ENCODE measurements at regions not wholly inside any gene's neighbourhood (a gene's known extent, or its start where the extent isn't known, plus 50 kb on each side); places are given as distances from the start of the nearest gene placed in this dataset.

DNA sequence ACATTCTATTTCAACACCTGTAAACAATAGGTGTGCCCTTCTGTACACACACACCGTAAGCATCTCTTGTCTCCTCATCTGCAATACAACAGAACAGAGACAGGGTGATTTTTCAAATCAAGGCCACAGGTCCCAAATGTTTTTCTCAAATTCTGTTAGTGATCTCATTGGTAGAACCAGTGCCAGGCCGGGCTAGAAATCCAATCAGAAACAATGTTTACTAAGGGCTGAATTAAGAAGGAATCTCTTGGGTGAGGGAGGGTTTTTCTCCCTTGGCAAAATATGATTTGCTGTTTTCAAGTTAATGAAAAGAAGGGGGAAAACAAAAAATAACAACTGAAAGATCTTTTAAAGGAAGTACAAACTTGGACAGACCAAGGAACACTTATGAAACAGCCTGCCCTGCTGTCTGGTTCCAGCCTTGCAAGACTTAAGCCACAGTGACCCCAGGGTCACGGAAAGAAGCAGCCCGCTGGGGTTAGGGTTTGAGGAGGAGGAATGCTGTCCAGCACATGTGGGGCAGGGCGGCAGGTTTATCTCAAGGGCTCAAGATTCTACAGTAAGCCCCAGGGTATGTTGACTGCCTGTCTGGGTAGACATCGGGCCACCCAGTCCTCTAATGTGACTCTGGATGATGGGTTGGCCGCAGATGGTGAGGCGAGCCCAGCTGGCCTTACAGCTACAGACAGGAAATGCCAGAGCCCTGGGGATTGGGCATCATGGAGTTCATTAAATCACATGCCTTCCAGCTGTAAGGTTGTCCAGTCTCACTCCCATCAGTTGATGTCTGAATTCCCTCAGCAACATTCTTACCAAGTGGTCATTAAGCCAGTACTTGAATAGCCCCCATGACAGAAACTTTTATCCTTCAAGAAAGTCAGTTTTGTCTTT is 73.3 kb upstream of the SLC44A3 start:
- Histone ChIP-seq H3K27ac (ENCODE audit: control insufficient read depth, insufficient read depth, low read length) (no peak overlapping the region), H4K20me1 (ENCODE audit: control insufficient read depth, extremely low read depth, insufficient read depth, low read length) (no peaks in the 10 kb centered on the region), H3K9me3 (ENCODE audit: control insufficient read depth, low read depth, low read length) (peaks cover 3% of the 10 kb centered on the region), H3K36me3 (ENCODE audit: control insufficient read depth in 2 of 2, extremely low read depth in 1 of 2, insufficient read depth in 2 of 2, low read length in 2 of 2) (no peaks in the 10 kb centered on the region), H3K27me3 (ENCODE audit: control insufficient read depth, extremely low read depth, insufficient read depth, low read length) (no peaks in the 10 kb centered on the region), H3K4me3 (ENCODE audit: control insufficient read depth in 2 of 3, extremely low read depth in 1 of 3, insufficient read depth in 2 of 3, low read depth in 1 of 3, low read length in 3 of 3) (no peak overlapping the region), H3K9ac (ENCODE audit: control insufficient read depth, extremely low read depth, insufficient read depth, low read length) (no peak overlapping the region), H3K9me1 (ENCODE audit: control insufficient read depth, extremely low read depth, insufficient read depth, low read length) (no peaks in the 10 kb centered on the region), H3K4me1 (ENCODE audit: control insufficient read depth, extremely low read depth, insufficient read depth, low read length) (peaks cover 2% of the 10 kb centered on the region), H3K79me2 (ENCODE audit: control insufficient read depth, insufficient read depth, low read length) (no peaks in the 10 kb centered on the region), H3K4me2 (ENCODE audit: control insufficient read depth, extremely low read depth, insufficient read depth, low read depth, low read length) (no peak overlapping the region), H2AFZ (ENCODE audit: control insufficient read depth, low read length) (no peak overlapping the region)
- FAIRE-seq: no peak
- no peak for DNase-seq (ENCODE audit: low read depth, low spot score)
- dilution Hi-C loops (cut with MboI; ENCODE audit: extremely low pct_ligation_motif_present, low sequenced_read_pairs): no loop called here
- TF ChIP-seq, protein P1, sequence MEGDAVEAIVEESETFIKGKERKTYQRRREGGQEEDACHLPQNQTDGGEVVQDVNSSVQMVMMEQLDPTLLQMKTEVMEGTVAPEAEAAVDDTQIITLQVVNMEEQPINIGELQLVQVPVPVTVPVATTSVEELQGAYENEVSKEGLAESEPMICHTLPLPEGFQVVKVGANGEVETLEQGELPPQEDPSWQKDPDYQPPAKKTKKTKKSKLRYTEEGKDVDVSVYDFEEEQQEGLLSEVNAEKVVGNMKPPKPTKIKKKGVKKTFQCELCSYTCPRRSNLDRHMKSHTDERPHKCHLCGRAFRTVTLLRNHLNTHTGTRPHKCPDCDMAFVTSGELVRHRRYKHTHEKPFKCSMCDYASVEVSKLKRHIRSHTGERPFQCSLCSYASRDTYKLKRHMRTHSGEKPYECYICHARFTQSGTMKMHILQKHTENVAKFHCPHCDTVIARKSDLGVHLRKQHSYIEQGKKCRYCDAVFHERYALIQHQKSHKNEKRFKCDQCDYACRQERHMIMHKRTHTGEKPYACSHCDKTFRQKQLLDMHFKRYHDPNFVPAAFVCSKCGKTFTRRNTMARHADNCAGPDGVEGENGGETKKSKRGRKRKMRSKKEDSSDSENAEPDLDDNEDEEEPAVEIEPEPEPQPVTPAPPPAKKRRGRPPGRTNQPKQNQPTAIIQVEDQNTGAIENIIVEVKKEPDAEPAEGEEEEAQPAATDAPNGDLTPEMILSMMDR (optimal IDR thresholded peaks at IDR 0.05 in 1 of 3, IDR thresholded peaks at IDR 0.05 in 1 of 3, conservative IDR thresholded peaks at IDR 0.05 in 1 of 3; ENCODE audit: extremely low read depth in 1 of 3, insufficient read depth in 2 of 3, low read length in 3 of 3): no peak
- no peak for TF ChIP-seq EZH2 (IDR thresholded peaks at IDR 0.05; ENCODE audit: low read length)

DNA sequence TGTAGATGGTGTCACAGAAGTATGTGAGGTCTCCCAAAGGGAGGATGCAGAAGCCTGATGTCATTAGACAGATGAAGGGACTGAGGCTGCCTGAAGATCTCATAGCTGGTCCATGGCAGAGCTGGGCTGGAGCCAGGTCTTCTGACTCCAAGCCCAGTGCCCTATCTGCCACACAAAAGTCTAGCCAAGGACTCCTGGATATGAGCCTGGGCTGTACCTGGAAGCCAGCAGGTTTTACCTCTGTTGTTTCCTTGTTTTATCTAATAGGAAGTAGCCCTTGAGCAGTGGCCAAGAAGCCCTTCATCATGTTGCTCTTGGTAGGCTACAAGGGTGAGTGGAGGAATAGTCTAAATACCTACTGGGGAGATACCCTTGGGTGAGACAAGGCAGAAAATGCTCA is 74.4 kb upstream of the SLC44A3 start:
- peaks cover 3% of the 10 kb centered on the region for H3K9me3 ChIP-seq (ENCODE audit: control insufficient read depth, low read depth, low read length)
- no peak overlapping the region for H2AFZ ChIP-seq (ENCODE audit: control insufficient read depth, low read length)
- no peaks in the 10 kb centered on the region for H3K9me1 ChIP-seq (ENCODE audit: control insufficient read depth, extremely low read depth, insufficient read depth, low read length)
- H3K4me3 ChIP-seq (ENCODE audit: control insufficient read depth in 2 of 3, extremely low read depth in 1 of 3, insufficient read depth in 2 of 3, low read depth in 1 of 3, low read length in 3 of 3): no peak overlapping the region
- H3K4me1 ChIP-seq (ENCODE audit: control insufficient read depth, extremely low read depth, insufficient read depth, low read length): peaks cover 2% of the 10 kb centered on the region
- dilution Hi-C loops (cut with MboI; ENCODE audit: extremely low pct_ligation_motif_present, low sequenced_read_pairs): no loop called here
- no peak for DNase-seq (ENCODE audit: low read depth, low spot score)
- TF ChIP-seq, protein P1 (optimal IDR thresholded peaks at IDR 0.05 in 1 of 3, IDR thresholded peaks at IDR 0.05 in 1 of 3, conservative IDR thresholded peaks at IDR 0.05 in 1 of 3; ENCODE audit: extremely low read depth in 1 of 3, insufficient read depth in 2 of 3, low read length in 3 of 3): no peak
- H3K36me3 ChIP-seq (ENCODE audit: control insufficient read depth in 2 of 2, extremely low read depth in 1 of 2, insufficient read depth in 2 of 2, low read length in 2 of 2): no peaks in the 10 kb centered on the region
- H3K79me2 ChIP-seq (ENCODE audit: control insufficient read depth, insufficient read depth, low read length): no peaks in the 10 kb centered on the region
- no peak overlapping the region for H3K4me2 ChIP-seq (ENCODE audit: control insufficient read depth, extremely low read depth, insufficient read depth, low read depth, low read length)
- H3K27ac ChIP-seq (ENCODE audit: control insufficient read depth, insufficient read depth, low read length): no peak overlapping the region
- FAIRE-seq: no peak
- H4K20me1 ChIP-seq (ENCODE audit: control insufficient read depth, extremely low read depth, insufficient read depth, low read length): no peaks in the 10 kb centered on the region
- no peak overlapping the region for H3K9ac ChIP-seq (ENCODE audit: control insufficient read depth, extremely low read depth, insufficient read depth, low read length)
- H3K27me3 ChIP-seq (ENCODE audit: control insufficient read depth, extremely low read depth, insufficient read depth, low read length): no peaks in the 10 kb centered on the region
